TTC549 (cell line): ENCODE measurements at regions not wholly inside any gene's neighbourhood (a gene's known extent, or its start where the extent isn't known, plus 50 kb on each side); places are given as distances from the start of the nearest gene placed in this dataset.

Experiments
- FAIRE-seq: peaks from 2 replicates; lab custom pipeline; 2012; peaks lifted over from hg19 to GRCh38; lab: Jason Lieb, UNC

- no peak for FAIRE-seq
Observed at GRCh38 chr1:73953586-73953985, 244.4 kb downstream of the LRRIQ3 start.

DNA sequence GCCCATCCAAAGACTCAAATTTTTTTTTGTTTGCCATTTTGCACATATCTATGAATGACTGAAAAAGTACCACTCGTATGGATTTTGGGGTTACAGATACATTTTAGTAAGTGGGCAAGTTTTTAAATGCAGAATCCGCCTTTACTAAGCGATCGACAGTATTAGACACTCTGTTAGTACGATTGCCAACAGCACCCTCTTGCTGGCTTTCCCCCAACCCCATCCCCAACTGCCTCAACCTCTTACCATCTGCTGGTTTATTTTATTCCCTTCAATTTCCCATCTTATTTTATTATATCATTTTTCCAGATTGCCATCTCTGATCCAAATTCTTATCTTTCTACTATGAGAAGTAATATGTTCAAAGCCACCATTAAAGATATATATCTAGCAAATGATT, 244.8 kb downstream of the LRRIQ3 start:
- no peak for FAIRE-seq

DNA sequence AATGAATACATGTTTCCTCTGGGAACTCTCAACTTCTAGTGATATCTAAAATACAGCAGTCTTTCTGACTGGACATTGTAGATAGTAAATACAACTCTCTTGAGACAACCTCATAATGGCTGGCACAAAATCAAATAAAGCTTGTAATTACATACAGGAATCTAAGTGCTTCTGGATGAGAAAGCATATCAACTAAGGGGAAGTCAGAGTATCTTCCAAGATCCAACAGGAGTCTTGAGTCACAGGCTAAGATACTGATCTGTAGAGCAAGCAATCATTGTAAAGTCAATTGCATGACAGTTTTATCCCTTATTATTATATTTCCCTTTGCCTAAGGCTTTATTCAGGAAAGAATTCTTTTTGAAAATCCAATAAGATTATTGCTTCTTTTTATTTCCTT, 249.9 kb downstream of the LRRIQ3 start:
- no peak for FAIRE-seq

- no peak for FAIRE-seq
Observed at GRCh38 chr1:73947009-73947408, 251.0 kb downstream of the LRRIQ3 start.

DNA sequence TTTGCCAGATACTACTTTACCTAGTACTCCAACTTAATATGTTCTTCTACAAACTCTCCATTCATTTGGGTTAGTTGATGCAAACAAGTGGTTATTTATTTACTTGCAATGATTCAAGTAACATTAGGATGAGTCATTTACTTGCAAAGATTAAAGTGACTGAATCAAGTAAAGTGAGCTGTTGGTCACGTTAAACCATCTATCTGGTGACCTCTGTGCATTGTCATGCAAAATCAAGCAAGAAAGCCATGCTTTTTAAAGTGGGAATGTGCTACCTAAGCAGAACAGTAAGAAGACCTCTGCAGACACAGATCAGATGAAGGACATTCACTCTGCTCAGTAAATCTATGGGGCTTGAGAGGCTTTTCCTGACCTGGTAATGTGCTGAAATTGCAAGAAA, 254.7 kb downstream of the LRRIQ3 start:
- FAIRE-seq = no peak

GRCh38 chr1:73930293-73930692, 267.7 kb downstream of the LRRIQ3 start:
- FAIRE-seq = no peak

DNA sequence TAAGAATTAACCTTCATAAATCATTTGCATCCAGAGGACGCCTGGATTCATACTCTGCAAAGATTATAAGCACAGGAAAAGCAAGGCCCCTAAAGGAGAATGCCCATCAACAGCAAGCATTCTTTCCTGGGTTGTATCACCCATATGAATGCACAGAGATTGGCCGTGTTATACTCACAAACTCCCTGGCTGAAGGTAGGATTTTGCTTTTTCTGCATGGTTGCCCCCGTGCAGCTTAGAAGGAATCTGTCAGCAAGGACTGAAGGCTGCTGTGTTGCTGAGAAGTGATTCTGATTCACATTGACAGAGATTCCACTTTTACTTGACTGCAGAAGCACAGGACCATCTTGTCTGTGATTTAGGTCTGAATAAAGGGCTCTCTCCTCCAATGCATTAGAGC, 283.0 kb downstream of the LRRIQ3 start:
- FAIRE-seq = no peak

GRCh38 chr1:73913025-73913424, 285.0 kb downstream of the LRRIQ3 start:
- no peak for FAIRE-seq

GRCh38 chr1:73911849-73912248, 286.1 kb downstream of the LRRIQ3 start:
- FAIRE-seq = no peak

GRCh38 chr1:73910466-73910865, 287.5 kb downstream of the LRRIQ3 start:
- no peak for FAIRE-seq

- no peak for FAIRE-seq
Observed at GRCh38 chr1:73910062-73910461, 287.9 kb downstream of the LRRIQ3 start.

- no peak for FAIRE-seq
Observed at GRCh38 chr1:73909043-73909562, 288.9 kb downstream of the LRRIQ3 start.

DNA sequence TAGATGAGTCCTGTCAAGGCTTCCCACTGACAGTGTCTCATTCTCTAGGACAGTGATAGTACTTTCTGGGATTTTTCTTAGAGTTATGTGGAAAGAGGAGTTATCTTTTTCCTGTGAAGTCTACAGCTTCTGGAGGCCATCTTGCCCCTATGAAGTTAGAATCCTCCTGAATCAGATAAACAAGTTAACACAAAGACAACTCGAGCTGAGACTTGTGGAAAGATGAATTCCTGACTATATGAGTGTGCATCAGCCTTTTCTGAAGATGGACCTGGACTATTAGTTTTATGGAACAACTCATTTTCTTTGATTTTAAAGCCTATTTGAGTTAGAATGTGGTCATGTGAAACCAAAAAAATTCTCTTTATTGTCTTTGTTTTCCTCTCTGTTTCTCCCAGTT, 290.9 kb downstream of the LRRIQ3 start:
- FAIRE-seq = no peak

GRCh38 chr1:73903092-73903491, 294.9 kb downstream of the LRRIQ3 start:
- no peak for FAIRE-seq

DNA sequence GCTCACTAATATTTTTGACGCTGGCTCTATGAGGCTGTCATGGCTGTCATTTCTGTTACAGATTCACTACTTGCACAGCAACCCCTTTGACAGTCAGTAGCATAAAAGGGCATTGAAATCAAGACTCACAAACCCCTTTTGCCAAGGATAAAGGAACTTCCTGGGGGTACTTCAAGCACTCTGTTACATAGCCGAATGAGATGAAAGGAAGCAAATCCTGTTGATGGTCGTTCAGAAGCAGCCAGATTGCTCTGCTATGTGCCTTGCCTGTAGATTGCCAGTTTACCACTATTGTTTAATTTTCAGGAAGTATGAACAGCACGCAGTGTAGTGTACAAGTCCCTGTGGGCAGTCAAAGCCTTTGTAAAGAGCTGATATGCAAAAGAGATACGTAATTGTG, 296.2 kb downstream of the LRRIQ3 start:
- no peak for FAIRE-seq

DNA sequence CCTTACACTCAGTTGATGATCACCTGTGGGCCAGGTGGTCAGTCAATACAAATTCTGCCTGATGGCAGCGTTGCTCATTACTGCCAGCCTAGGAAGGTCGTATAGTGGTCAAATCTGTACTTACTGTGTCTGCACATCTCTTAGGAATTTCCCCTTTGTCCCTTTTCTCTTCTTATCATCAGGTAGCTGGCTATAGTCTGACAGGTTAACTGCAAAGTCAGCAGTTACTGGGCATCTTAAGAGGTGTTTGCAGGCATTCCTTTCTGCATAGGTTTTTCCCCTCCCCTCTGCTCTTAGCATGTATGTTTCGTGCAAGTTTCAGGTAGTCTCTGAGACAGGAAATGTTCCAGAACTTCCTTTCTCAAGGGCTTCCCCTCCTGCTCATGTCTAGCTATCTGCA, 298.7 kb downstream of the LRRIQ3 start:
- no peak for FAIRE-seq

GRCh38 chr1:73898540-73898939, 299.4 kb downstream of the LRRIQ3 start:
- no peak for FAIRE-seq

DNA sequence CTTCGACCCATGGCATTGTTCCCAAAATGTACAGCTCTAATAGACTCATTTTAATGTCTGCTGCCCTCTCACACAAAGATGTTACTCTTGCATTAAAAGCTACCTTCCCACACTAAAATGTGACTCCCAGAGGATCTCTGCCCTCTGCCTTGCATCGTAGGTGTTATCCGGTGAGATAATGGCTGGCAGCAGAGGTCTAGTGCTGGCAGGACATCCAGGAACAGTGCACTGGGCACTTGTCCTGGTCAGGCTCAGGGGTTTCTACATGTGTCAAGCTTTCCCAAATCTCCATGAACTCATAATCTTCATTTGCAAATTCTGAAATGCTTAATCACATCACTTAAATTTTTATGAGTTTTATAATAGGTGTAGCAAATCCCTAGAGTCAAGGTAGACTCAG, 310.6 kb downstream of the LRRIQ3 start:
- FAIRE-seq = no peak

DNA sequence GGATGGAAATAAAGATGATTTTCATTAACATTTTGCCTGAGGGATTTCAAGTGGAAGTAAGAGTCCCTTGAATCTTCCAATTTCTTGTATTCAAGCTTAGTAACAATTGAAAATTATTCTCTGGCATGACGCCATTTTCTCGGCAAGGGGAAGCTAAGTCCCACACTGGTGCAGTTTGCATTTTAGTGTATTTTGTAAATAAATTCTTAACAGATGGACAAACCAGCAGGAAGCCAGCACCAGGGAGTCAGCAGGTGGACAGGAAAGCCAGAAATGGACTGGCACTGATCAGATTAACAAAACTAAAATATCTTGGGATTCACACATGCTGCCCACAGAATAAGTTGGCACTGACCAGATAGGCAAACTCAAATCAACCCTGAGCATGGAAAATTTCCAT, 311.3 kb downstream of the LRRIQ3 start:
- FAIRE-seq = no peak

DNA sequence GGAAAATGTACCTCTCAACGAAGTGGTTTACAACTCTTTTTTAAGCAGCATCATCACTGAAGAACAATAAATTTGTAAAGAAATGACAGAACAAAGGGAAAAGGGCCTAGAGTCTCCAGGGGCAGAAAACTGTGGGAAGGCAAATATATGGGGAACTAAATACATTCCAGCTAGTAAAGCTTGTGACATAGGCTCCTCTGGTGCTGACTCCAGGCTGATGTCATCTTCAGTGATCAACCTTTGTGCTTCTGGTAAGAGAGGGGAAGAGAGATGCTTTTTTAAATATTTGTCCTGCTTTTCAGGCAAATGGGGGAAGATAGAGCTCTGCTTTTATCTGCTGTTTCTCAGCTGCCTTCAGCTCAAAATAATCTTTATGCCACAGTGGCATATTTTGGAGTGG, 323.2 kb downstream of the LRRIQ3 start:
- no peak for FAIRE-seq

GRCh38 chr1:73868810-73869336, 329.1 kb downstream of the LRRIQ3 start:
- no peak for FAIRE-seq

- no peak for FAIRE-seq
Observed at GRCh38 chr1:73862355-73862754, 335.6 kb downstream of the LRRIQ3 start.

GRCh38 chr1:73860421-73860950, 337.5 kb downstream of the LRRIQ3 start:
- no peak for FAIRE-seq

DNA sequence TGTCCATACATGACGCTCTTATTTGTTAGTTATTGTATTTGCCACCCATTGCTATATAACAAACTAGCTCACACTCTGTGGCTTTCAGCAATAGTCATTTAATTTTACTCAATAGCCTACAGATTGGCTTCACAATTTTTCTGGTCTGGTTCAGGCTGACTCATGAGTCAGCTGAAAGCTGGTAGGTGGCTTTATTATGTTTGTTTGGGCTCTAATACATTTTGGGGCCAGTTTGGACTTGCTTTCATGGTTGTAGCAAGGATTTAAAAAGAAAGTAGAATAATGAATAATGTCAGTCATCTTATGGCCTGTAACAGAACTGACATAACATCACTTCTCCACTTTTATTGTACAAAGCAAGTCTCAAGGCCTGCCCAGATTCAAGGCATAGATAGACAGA, 338.7 kb downstream of the LRRIQ3 start:
- no peak for FAIRE-seq

DNA sequence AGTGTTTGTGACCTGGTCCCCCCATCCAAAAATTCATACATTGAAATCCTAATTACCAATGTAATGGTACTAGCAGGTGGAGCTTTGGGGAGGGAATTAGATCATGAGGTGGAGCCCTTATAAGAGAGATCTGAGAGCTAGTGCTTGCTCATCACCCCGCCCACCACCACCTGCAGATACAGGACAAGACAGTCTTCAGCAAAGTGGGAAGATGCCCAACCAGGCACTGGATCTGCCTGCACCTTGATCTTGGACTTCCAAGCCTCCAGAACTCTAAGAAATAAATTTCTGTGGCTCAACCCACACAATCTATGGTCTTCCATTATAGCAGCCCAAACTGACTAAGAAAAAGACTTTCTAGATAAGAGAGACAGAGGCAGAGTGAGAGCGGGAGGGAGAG, 343.4 kb downstream of the LRRIQ3 start:
- FAIRE-seq = no peak
